GDM1 (cell line): ENCODE measurements at regions not wholly inside any gene's neighbourhood (a gene's known extent, or its start where the extent isn't known, plus 50 kb on each side); places are given as distances from the start of the nearest gene placed in this dataset.

Experiments
- DNase-seq: peaks from one replicate; lab custom pipeline; 2025; lab: John Stamatoyannopoulos, UW

GRCh38 chr2:239569401-239570090, 168.7 kb upstream of the HDAC4 start:
- no peak for DNase-seq

- DNase-seq: no peak
These were observed 167.8 kb upstream of the HDAC4 start for GRCh38 chr2:239568601-239569000.

GRCh38 chr2:239567786-239568185, 167.0 kb upstream of the HDAC4 start:
- no peak for DNase-seq

GRCh38 chr2:239566995-239567568, 166.3 kb upstream of the HDAC4 start:
- DNase-seq: no peak

DNA sequence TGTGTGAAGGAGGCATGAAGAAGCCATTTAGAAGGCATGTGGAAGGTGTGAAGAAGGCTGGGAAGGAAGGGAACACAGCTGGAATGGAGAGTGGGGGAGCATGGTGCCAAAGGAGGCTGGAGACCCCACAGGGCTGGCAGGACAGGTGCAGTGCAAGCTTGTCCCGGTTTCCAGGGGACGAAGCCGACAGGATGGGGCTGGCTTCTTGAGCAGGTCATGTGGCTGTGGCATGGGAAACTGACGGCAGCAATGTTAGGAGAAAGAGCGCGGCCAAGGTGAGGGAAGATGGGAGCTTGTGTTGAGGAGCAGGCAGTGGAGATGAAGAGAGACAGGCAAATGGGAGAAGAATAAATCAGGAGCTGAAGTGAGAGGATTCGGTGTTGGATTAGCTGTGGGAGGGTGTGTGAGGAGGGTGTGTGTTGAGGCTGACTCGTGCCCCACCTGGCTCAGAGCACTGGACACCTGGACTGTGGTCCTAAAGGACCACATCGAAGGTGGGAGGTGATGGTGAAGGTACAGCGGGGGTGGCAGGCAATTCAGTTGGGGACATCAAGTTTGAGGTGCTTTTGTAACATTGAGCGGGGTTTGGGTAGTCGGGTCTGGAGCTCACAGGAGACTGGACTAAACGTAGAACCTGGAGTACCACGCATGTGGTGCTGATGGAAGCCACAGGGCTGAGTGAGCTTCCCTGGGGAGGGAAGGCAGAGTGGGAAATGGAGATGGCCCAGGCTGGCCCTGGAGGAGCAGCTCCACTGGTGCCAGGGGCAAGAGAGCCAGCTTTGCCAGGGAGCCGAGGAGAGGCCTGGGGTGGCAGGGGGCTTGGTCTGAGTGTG, 165.6 kb upstream of the HDAC4 start:
- no peak for DNase-seq

- no peak for DNase-seq
These were observed 163.8 kb upstream of the HDAC4 start for GRCh38 chr2:239564587-239564986.

- no peak for DNase-seq
These were observed 162.7 kb upstream of the HDAC4 start for GRCh38 chr2:239563561-239563960.

- no peak for DNase-seq
These were observed 160.7 kb upstream of the HDAC4 start for GRCh38 chr2:239561446-239562001.

GRCh38 chr2:239559417-239560261, 158.8 kb upstream of the HDAC4 start:
- DNase-seq: no peak

- no peak for DNase-seq
These were observed 157.8 kb upstream of the HDAC4 start for GRCh38 chr2:239558661-239559060.

GRCh38 chr2:239557516-239557915, 156.7 kb upstream of the HDAC4 start:
- no peak for DNase-seq

GRCh38 chr2:239555571-239555905, 154.7 kb upstream of the HDAC4 start:
- no peak for DNase-seq

GRCh38 chr2:239554766-239555570, 154.1 kb upstream of the HDAC4 start:
- no peak for DNase-seq

DNA sequence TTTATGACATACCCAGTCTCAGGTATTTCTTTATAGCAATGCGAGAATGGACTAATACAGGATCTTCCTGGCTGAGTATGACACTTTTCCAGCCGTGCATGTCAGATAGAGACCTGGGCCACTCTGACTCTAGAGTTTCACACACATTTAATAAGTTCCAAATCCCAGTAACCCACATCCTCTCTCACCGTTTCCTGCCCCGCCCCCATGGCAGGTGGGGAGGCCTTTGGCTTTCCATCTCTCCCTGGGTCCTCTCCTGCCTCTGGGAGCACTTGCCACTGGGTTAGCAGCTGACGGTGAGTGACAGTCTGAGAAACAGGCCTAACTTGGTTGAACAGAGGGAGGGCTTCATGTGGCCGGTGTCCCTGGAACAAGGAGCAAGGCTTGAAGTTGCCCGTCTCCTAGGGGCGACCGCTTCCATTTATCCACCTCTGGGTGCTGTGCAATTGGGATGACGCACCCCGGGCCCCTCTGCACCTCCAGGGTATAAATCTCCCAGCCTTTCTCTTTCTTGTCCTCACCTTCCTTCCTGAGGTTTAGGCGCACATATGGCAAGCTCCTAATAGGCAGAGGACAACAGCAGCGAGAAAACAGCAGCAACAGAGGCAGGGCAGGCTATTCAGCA, 152.7 kb upstream of the HDAC4 start:
- no peak for DNase-seq

DNA sequence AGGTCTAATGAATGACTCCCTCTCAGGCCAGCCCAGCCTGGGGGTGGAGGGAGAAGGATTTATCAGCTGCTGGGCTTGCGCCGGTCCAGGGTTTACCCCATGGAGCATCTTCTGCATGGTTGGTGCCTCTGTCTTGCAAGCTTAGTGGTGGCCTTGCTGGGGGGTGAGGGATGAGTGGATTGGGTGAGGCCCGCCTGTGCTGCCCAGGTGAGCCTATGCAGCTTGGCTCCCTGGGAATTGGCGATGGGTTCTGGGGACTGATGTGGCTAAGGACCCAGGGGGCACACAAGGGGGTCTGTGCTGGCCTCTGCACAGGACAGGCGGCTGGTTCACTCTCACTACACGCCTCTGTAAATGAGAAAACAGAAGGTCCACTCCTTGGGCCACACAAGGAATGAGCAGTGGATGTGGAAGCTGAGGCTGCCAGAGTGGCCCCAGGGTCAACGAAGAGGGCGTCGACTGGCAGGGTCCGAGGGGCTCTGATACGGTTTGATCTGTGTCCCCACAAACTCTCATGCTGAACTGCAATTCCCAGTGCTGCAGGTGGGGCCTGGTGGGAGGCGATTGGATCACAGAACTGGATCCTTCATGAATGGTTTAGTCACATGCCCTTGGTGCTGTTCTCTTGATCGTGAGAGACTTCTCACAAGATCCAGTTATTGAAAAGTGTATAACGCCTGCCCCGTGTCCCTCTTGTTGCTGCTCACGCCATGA, 151.6 kb upstream of the HDAC4 start:
- no peak for DNase-seq

DNA sequence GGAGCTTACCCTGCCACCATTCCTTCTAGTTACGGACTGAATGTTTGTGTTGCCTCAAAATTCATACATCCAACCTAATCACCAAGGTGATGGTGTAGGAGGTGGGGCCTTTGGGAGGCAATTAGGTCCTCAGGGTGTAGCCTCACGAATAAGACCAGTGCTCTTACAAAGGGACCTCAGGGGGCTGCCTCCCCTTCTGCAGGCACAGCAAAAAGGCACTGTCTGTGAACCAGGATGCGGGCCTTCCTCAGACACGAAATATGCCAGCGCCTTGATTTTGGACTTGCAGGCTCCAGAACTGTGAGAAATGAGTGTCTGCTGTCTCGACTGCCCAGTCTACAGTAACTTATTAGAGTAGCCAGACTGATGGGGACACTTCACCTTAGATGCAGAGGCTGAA, 150.4 kb upstream of the HDAC4 start:
- no peak for DNase-seq

DNA sequence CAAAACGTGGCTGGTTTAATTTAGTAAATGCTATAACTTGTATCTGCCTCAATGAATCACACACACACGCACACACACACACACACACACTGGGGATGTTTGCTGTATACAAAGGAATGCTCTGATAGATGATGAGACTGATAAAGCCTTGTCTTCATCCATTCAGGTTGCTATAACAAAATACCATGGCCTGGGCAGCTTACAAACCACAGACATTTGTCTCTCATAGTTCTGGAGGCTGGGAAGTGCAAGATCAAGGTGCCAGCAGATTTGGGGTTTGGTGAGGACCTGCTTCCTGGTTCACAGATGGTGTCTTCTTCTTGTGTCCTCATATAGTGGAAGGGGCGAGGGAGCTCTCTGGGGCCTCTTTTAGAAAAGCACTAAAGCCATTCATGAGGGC, 149.5 kb upstream of the HDAC4 start:
- no peak for DNase-seq

DNA sequence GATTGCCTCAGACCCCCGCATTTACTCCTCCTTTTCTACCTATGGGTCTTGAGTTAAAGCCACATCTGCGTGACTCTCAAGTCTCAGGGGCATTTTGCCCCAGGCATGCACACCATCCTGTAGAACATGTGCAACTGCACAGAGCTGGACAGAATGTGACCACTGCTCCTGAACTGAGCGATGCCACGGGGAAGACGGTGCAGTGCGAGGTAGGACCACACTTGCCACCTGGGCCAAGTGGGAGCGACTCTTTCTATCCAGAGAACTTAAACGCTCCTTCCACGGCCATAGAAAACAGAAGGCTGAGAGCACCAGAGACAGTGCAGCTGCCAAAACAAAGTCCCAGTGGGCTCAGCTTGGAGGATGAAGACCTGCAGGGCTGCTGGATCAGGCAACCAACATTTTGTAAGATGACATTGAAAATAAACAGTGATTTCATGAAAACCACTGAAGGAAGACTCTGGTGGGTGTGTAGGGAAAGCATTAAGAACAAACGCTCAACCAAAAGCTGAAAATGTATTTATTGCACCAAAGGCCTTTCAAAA, 149.0 kb upstream of the HDAC4 start:
- DNase-seq: no peak

- no peak for DNase-seq
These were observed 148.3 kb upstream of the HDAC4 start for GRCh38 chr2:239548965-239549595.
